ENCODE measurements at regions not wholly inside any gene's neighbourhood (a gene's known extent, or its start where the extent isn't known, plus 50 kb on each side); places are given as distances from the start of the nearest gene placed in this dataset.

GRCh38 chr6:12223383-12223782 lies 66.8 kb upstream of the EDN1 start:
- TF ChIP-seq EZH2 (IDR thresholded peaks at IDR 0.05; ENCODE audit: insufficient read depth, poor library complexity, severe bottlenecking): no peak
- TF ChIP-seq EZH2phosphoT487 (IDR thresholded peaks at IDR 0.05; ENCODE audit: insufficient read depth, low read depth): no peak
